ENCODE measurements at regions not wholly inside any gene's neighbourhood (a gene's known extent, or its start where the extent isn't known, plus 50 kb on each side); places are given as distances from the start of the nearest gene placed in this dataset.

DNA sequence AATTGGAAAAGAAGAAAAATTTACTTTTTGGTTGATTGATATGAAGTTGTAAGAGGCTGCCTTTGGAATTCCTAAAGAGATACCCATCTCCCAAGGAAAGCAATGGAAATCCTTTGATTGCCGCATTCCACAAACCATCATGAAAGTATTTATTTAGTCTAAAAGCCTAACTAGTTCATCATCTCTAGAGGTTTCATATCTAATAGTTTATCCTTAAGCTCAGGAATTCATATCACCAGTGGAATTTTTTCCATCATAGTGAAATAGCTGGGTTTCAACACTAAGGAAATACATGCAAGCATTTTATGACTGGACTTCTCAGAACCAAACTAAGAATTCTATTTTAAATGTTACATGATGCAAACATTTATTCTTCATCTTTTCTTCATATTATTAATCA is 144.9 kb downstream of the FBXO8 start (continued):
- TF ChIP-seq, protein P1, sequence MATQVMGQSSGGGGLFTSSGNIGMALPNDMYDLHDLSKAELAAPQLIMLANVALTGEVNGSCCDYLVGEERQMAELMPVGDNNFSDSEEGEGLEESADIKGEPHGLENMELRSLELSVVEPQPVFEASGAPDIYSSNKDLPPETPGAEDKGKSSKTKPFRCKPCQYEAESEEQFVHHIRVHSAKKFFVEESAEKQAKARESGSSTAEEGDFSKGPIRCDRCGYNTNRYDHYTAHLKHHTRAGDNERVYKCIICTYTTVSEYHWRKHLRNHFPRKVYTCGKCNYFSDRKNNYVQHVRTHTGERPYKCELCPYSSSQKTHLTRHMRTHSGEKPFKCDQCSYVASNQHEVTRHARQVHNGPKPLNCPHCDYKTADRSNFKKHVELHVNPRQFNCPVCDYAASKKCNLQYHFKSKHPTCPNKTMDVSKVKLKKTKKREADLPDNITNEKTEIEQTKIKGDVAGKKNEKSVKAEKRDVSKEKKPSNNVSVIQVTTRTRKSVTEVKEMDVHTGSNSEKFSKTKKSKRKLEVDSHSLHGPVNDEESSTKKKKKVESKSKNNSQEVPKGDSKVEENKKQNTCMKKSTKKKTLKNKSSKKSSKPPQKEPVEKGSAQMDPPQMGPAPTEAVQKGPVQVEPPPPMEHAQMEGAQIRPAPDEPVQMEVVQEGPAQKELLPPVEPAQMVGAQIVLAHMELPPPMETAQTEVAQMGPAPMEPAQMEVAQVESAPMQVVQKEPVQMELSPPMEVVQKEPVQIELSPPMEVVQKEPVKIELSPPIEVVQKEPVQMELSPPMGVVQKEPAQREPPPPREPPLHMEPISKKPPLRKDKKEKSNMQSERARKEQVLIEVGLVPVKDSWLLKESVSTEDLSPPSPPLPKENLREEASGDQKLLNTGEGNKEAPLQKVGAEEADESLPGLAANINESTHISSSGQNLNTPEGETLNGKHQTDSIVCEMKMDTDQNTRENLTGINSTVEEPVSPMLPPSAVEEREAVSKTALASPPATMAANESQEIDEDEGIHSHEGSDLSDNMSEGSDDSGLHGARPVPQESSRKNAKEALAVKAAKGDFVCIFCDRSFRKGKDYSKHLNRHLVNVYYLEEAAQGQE (IDR thresholded peaks at IDR 0.05; ENCODE audit: low read depth) = no peak
- no peak for TF ChIP-seq ELF1 (IDR thresholded peaks at IDR 0.05; ENCODE audit: borderline replicate concordance, low read depth)
- TF ChIP-seq EZH2phosphoT487 (IDR thresholded peaks at IDR 0.05; ENCODE audit: borderline replicate concordance) = no peak
- no peak for TF ChIP-seq FOSL1 (IDR thresholded peaks at IDR 0.05; ENCODE audit: low read depth)
- no peak for TF ChIP-seq ZFX (IDR thresholded peaks at IDR 0.05)
- TF ChIP-seq, protein P2, sequence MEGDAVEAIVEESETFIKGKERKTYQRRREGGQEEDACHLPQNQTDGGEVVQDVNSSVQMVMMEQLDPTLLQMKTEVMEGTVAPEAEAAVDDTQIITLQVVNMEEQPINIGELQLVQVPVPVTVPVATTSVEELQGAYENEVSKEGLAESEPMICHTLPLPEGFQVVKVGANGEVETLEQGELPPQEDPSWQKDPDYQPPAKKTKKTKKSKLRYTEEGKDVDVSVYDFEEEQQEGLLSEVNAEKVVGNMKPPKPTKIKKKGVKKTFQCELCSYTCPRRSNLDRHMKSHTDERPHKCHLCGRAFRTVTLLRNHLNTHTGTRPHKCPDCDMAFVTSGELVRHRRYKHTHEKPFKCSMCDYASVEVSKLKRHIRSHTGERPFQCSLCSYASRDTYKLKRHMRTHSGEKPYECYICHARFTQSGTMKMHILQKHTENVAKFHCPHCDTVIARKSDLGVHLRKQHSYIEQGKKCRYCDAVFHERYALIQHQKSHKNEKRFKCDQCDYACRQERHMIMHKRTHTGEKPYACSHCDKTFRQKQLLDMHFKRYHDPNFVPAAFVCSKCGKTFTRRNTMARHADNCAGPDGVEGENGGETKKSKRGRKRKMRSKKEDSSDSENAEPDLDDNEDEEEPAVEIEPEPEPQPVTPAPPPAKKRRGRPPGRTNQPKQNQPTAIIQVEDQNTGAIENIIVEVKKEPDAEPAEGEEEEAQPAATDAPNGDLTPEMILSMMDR (IDR thresholded peaks at IDR 0.05 in 2 of 3, conservative IDR thresholded peaks at IDR 0.05 in 1 of 3; ENCODE audit: borderline replicate concordance in 1 of 3, insufficient read depth in 1 of 3, low read depth in 2 of 3, low read length in 2 of 3) = no peak
- no peak for TF ChIP-seq POLR2AphosphoS5 (IDR thresholded peaks at IDR 0.05; ENCODE audit: low read depth, low read length)

DNA sequence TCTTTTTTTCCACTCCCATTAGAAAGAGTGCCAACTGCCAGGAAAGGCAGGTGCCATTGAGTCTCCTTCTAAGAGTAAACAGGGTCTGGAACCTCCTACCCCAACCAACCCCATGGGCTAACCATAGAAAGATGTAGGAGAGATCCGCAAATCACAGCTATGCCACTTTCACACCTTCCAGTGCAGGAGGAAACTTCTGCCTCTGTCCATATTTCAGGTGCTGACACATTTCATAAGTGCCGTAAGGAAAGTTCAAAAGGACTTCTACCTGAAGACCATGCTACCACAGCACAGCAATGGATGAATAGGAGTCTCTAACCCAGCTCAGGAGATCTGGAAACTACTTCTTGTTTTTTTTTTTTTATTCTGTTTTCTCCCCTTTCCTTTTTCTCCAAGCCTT is 145.8 kb downstream of the FBXO8 start:
- no peak overlapping the region for H3K4me2 ChIP-seq (ENCODE audit: low read length)
- H4K20me1 ChIP-seq (ENCODE audit: insufficient read depth) = no peaks in the 10 kb centered on the region
- ATAC-seq (no peak), DNase-seq (ENCODE audit: low read depth, low spot score) (no peak)
- H3K9me2 ChIP-seq (ENCODE audit: insufficient read depth) = no peaks in the 10 kb centered on the region
- CTCF ChIA-PET = no interaction called here
- no peak overlapping the region for H3K9ac ChIP-seq (ENCODE audit: low read length)
- no peaks in the 10 kb centered on the region for H3K36me3 ChIP-seq (ENCODE audit: control insufficient read depth in 1 of 2, insufficient read depth in 2 of 2, low read length in 2 of 2)
- no peaks in the 10 kb centered on the region for H3K4me1 ChIP-seq (ENCODE audit: control insufficient read depth in 1 of 2, insufficient read depth in 2 of 2, low read length in 2 of 2)
- H3K27ac ChIP-seq (ENCODE audit: low read depth, low read length) = no peak overlapping the region
- POLR2A ChIA-PET = no interaction called here
- intact Hi-C loops (cut with micrococcal nuclease) = no loop called here
- H3K27me3 ChIP-seq (ENCODE audit: insufficient read depth, low read length) = peaks cover 45% of the 10 kb centered on the region
- no peaks in the 10 kb centered on the region for H3K9me3 ChIP-seq (ENCODE audit: control insufficient read depth in 1 of 2, insufficient read depth in 1 of 2, low read depth in 1 of 2, low read length in 2 of 2)
- BruUV-seq (replicated peaks) = no TSS peak
- no peak overlapping the region for H3K4me3 ChIP-seq (replicated peaks in 1 of 2; ENCODE audit: low read depth in 1 of 2, low read length in 2 of 2)
- TF ChIP-seq, protein P1 (IDR thresholded peaks at IDR 0.05; ENCODE audit: low read depth) = peak; percentile 4; the same call in 1 of the 2 replicates
- TF ChIP-seq, protein P3, sequence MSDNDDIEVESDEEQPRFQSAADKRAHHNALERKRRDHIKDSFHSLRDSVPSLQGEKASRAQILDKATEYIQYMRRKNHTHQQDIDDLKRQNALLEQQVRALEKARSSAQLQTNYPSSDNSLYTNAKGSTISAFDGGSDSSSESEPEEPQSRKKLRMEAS (IDR thresholded peaks at IDR 0.05) = no peak
- RAD21 ChIA-PET (ENCODE audit: low non-redundant PET in 1 of 2, low total read pairs in 2 of 2, uncharacterized antibody in 2 of 2, unreplicated experiment in 2 of 2) = no interaction called here
- no peak overlapping the region for H2AFZ ChIP-seq (ENCODE audit: low read depth, low read length, poor library complexity, severe bottlenecking)
- H3K79me2 ChIP-seq (ENCODE audit: insufficient read depth, low read length) = no peaks in the 10 kb centered on the region
